Lung (tissue), 11 donors: ENCODE measurements at regions not wholly inside any gene's neighbourhood (a gene's known extent, or its start where the extent isn't known, plus 50 kb on each side); places are given as distances from the start of the nearest gene placed in this dataset.
"Not testable (repeated sequence)": the region's sequence is repeated elsewhere in the genome, so short reads cannot be mapped to it uniquely, and the experiment has no call there.

Experiments used
- ATAC-seq: fragments of 200-7000 bp; cut with Tn5 transposase; one replicate; pipeline ENCODE4 v1.9.1; 2020; ENCODE audit warnings: moderate number of reproducible peaks; ENCODE audit not compliant: insufficient read depth, low FRiP score
- DNase-seq, 3 donors: peaks; one replicate each; pipeline ENCODE4 v3.0.0-alpha.2; 2013 to 2017
- H3K27ac ChIP-seq, 2 donors: one replicate each; pipeline ENCODE4 v1.5.1; 2013; ENCODE audit warnings: mild to moderate bottlenecking in 2 of 2, moderate library complexity in 2 of 2, control low read depth in 1 of 2, inconsistent platforms in 1 of 2, low read depth in 1 of 2, low read length in 1 of 2
- H3K27me3 ChIP-seq, 3 donors: one replicate each; pipeline ENCODE4 v1.5.1; 2013; ENCODE audit warnings: low read length in 2 of 3; ENCODE audit not compliant: control insufficient read depth in 3 of 3, insufficient read depth in 3 of 3
- H3K36me3 ChIP-seq, 4 donors: one replicate each; pipeline ENCODE4 v1.5.1; 2013; ENCODE audit warnings: low read length in 4 of 4, mild to moderate bottlenecking in 1 of 4, moderate library complexity in 1 of 4; ENCODE audit not compliant: control insufficient read depth in 4 of 4, insufficient read depth in 4 of 4
- H3K4me1 ChIP-seq, 5 donors: one replicate each; pipeline ENCODE4 v1.5.1; 2013; ENCODE audit warnings: low read length in 5 of 5, mild to moderate bottlenecking in 2 of 5, moderate library complexity in 1 of 5; ENCODE audit not compliant: control insufficient read depth in 5 of 5, insufficient read depth in 5 of 5
- H3K4me3 ChIP-seq: one replicate; pipeline ENCODE4 v1.5.1; 2013; ENCODE audit warnings: mild to moderate bottlenecking, control low read depth, moderate library complexity
- H3K9ac ChIP-seq, 2 donors: one replicate each; pipeline ENCODE4 v1.5.1; 2013; ENCODE audit warnings: low read length in 2 of 2, control low read depth in 1 of 2; ENCODE audit not compliant: insufficient read depth in 1 of 2
- H3K9me3 ChIP-seq, 4 donors: one replicate each; pipeline ENCODE4 v1.5.1; 2013; ENCODE audit warnings: low read length in 3 of 4, mild to moderate bottlenecking in 1 of 4, moderate library complexity in 1 of 4; ENCODE audit not compliant: control insufficient read depth in 4 of 4, insufficient read depth in 3 of 4
- CTCF ChIP-seq: IDR thresholded peaks from 2 replicates; pipeline ENCODE4 v1.5.1; 2012; ENCODE audit warnings: mild to moderate bottlenecking; ENCODE audit errors: control extremely low read depth, extremely low read depth
- WGBS, 2 donors: extraction: QIAGEN DNeasy Blood & Tissue Kit; methylation state at CpG; one replicate each; pipeline ENCODE4 v1.1.7; 2013; 5-methylcytosine and 5-hydroxymethylcytosine counted together
- donor health status: control.
- donor health status: control.
- donor health status: Bipolar disorder and iron deficiency.
- donor health status: healthy.
- donor health status: DM: yes; HTN: yes; CAD: no.

- Histone ChIP-seq H3K27ac (no peak overlapping the region), H3K27me3 (peaks cover 0 to 16% (median 4%) of the 10 kb centered on the region in 3 donors), H3K4me3 (no peak overlapping the region), H3K9ac (no peak overlapping the region), H3K9me3 (no peaks in the 10 kb centered on the region), H3K4me1 (no peaks in the 10 kb centered on the region), H3K36me3 (no peaks in the 10 kb centered on the region)
- no peak for ATAC-seq
- no peak for DNase-seq
- TF ChIP-seq CTCF = no peak
- WGBS, 2 donors = 76 to 80% methylated on average over 2 of the region's 2 CpGs
Measured at GRCh38 chrX:15014281-15014680, 141.1 kb downstream of the MOSPD2 start.

GRCh38 chrX:15013461-15013860, 140.2 kb downstream of the MOSPD2 start:
- Histone ChIP-seq H3K4me3 (no peak overlapping the region), H3K27me3 (peaks cover 0 to 16% (median 4%) of the 10 kb centered on the region in 3 donors), H3K27ac (no peak overlapping the region), H3K9me3 (no peaks in the 10 kb centered on the region), H3K4me1 (no peaks in the 10 kb centered on the region), H3K36me3 (no peaks in the 10 kb centered on the region), H3K9ac (no peak overlapping the region)
- 29 to 71% methylated on average over 1 of the region's 1 CpG for WGBS, 2 donors
- TF ChIP-seq CTCF = no peak
- ATAC-seq (no peak), DNase-seq (no peak)

GRCh38 chrX:14997271-14997670, 124.0 kb downstream of the MOSPD2 start:
- Histone ChIP-seq H3K9ac (no peak overlapping the region), H3K36me3 (no peaks in the 10 kb centered on the region), H3K4me1 (no peaks in the 10 kb centered on the region), H3K4me3 (no peak overlapping the region), H3K27ac (no peak overlapping the region), H3K27me3 (peaks cover 0 to 23% (median 10%) of the 10 kb centered on the region in 3 donors), H3K9me3 (no peaks in the 10 kb centered on the region)
- WGBS, 2 donors = 47 to 79% methylated on average over 2 of the region's 2 CpGs
- DNase-seq = no peak
- no peak for TF ChIP-seq CTCF
- ATAC-seq = no peak

GRCh38 chrX:14984425-14984824, 111.2 kb downstream of the MOSPD2 start:
- H3K27me3 ChIP-seq = peaks cover 0 to 12% (median 4%) of the 10 kb centered on the region in 3 donors
- not testable (repeated sequence) for H3K27ac ChIP-seq, H3K9me3 ChIP-seq, ATAC-seq, DNase-seq, H3K9ac ChIP-seq, H3K4me1 ChIP-seq, H3K36me3 ChIP-seq, H3K4me3 ChIP-seq
- WGBS, 2 donors = 94 to 95% methylated on average over 5 of the region's 5 CpGs
